Astrocyte of the cerebellum (primary cell): ENCODE measurements at regions not wholly inside any gene's neighbourhood (a gene's known extent, or its start where the extent isn't known, plus 50 kb on each side); places are given as distances from the start of the nearest gene placed in this dataset.

Source experiments
- DNase-seq: peaks from one replicate; pipeline ENCODE4 v3.0.0-alpha.2; 2011; ENCODE audit warnings: low read depth
- H3K4me3 ChIP-seq: 2 replicates; pipeline ENCODE4 v1.5.1; 2011; ENCODE audit warnings: mild to moderate bottlenecking, low read depth, low read length, moderate library complexity
- in situ Hi-C: cut with HindIII; loops from 2 replicates; pipeline ENCODE4 v1.10.0; 2017; ENCODE audit warnings: low sequenced_read_pairs
- TF ChIP-seq, protein P1 (sequence below): IDR thresholded peaks from 2 replicates; pipeline ENCODE4 v1.5.1; 2012; ENCODE audit warnings: low read length, low read depth, moderate library complexity, mild to moderate bottlenecking; ENCODE audit errors: missing control alignments

DNA sequence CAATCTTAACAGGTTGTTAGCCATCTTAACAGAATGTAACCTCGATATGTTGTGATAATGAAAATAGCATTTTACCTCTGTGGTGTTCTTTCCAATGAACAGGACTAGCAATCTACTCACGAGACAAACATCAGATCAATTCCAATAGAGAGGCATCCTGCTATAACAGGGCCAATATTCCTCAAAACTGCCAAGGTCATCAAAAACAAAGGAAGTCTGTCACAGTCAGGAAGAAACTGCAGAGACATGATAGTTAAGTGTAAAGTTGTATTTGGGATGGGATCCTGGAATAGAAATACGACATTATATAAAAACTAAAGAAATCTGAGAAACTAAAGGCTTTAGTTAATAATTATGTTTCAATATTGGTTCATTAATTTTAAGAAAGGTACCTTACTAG is 588.9 kb upstream of the NETO1 start:
- H3K4me3 ChIP-seq: no peak overlapping the region
- no peak for DNase-seq
- TF ChIP-seq, protein P1, sequence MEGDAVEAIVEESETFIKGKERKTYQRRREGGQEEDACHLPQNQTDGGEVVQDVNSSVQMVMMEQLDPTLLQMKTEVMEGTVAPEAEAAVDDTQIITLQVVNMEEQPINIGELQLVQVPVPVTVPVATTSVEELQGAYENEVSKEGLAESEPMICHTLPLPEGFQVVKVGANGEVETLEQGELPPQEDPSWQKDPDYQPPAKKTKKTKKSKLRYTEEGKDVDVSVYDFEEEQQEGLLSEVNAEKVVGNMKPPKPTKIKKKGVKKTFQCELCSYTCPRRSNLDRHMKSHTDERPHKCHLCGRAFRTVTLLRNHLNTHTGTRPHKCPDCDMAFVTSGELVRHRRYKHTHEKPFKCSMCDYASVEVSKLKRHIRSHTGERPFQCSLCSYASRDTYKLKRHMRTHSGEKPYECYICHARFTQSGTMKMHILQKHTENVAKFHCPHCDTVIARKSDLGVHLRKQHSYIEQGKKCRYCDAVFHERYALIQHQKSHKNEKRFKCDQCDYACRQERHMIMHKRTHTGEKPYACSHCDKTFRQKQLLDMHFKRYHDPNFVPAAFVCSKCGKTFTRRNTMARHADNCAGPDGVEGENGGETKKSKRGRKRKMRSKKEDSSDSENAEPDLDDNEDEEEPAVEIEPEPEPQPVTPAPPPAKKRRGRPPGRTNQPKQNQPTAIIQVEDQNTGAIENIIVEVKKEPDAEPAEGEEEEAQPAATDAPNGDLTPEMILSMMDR: no peak
- in situ Hi-C loops: no loop called here

DNA sequence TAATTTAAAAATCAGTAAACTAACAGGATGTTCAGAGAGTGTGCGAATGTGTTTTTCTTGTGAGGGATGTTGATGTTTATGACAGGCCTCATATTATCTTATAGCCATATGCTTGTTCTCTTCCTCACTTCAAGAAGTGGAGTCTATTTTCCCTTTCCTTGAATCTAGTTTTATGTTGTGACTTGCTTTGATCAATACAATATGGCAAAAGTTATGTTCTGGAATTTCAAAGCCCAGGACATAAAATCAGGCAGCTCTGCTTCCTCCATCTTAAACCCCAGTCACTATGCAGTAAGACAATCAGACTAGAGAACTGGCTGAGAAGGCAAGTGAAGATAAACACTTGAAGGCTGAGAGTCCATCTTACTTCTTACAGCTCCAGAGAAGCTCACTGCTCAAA is 585.1 kb upstream of the NETO1 start:
- TF ChIP-seq, protein P1: no peak
- H3K4me3 ChIP-seq: no peak overlapping the region
- in situ Hi-C loops: no loop called here
- DNase-seq: no peak

DNA sequence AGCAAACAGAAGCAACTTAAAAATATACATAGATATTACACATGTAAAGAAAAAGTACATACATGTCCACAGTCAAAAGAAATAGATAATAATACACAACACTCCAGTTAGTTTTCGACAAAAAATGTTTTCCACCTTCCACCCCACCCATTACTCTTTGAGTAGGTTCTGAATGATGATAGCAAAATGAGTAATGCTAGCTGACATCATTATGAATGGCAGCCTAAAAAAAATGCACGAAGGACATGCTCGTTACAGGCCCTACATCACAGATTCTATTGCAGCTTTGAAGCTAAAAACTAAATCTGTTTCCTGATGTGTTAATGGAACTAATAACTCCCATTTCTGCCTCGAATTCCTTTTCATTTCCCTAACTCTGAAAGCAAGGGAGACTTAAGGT is 578.7 kb upstream of the NETO1 start:
- no peak for DNase-seq
- no peak overlapping the region for H3K4me3 ChIP-seq
- in situ Hi-C loops: no loop called here
- TF ChIP-seq, protein P1: no peak

DNA sequence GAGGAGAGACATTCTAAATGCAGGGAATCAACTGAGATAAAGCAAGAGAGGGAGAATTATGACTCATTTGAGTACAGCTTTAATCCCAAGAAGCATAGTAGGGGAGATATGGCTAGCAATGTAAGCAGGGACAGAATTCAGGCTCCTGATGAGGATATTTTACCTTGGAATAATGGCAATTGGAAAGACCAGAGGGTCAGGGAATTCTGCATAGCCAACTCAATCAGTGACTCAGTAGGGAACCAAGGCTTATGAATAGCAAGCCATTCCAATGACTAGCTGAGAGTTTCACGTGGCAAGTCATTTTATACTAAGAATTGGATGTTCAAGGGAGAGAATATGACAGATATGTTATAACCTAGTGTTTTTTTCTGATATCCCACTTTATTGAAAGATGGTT is 563.8 kb upstream of the NETO1 start:
- no peak for DNase-seq
- no peak overlapping the region for H3K4me3 ChIP-seq
- TF ChIP-seq, protein P1: no peak
- in situ Hi-C loops: no loop called here

DNA sequence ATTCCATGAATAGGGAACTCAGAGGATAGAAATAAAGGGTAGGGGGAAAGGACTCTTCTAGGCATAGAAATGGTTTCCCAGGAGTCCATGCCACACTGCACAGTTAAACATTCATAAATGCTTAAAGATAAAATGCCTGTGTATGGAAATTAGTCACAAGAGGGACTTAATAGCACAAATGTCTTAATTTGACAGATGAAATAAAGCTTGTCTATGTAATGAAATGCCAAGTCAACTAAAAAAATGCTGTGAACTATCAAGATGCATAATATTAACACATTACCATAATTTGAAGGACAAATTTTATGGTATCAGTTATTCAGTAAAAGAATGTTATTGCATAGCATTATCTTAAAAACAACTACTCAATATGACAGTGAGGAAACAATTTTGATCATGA is 553.2 kb upstream of the NETO1 start:
- H3K4me3 ChIP-seq: no peak overlapping the region
- in situ Hi-C loops: no loop called here
- DNase-seq: no peak
- TF ChIP-seq, protein P1: no peak

DNA sequence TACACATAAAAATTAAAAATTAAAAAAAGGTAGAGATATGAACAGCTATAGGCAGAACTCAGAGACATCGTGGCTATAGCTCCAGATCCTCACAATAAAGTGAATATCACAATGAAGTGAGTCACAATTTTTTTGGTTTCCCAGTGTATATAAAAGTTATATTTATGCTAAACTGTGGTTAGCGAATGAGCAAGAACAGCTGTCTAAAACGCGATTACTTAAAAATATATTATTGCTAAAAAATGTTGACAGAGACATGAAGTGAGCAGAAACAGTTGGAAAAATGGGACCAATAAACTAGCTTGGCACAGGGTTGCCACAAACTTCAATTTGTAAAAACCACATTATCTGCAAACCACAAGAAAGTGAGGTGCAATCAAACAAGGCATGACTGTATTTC is 551.7 kb upstream of the NETO1 start:
- no peak overlapping the region for H3K4me3 ChIP-seq
- no peak for DNase-seq
- in situ Hi-C loops: no loop called here

DNA sequence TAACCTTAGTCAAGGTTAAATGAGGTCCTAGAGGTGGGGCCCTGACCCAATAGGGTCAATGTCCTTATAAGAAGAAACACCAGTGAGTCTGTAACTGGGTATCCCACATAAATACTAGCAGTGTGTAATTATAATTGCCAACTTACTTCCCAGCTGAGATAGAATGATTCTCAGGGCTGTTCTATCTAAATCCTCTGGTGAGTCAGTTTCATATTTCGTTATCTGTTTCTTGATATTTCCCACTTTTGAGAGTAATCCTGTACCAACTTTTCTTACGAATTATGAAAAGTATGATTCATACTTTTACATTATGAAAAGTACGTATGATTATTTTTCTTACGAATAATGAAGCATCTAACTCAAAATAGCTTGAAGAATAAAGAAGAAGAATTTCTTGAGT is 546.8 kb upstream of the NETO1 start:
- in situ Hi-C loops: no loop called here
- H3K4me3 ChIP-seq: no peak overlapping the region
- no peak for DNase-seq
- TF ChIP-seq, protein P1: no peak

More for the DNA sequence above, 551.7 kb upstream of the NETO1 start:
- TF ChIP-seq, protein P1: no peak
